Liver (tissue), 7 donors: ENCODE measurements at regions not wholly inside any gene's neighbourhood (a gene's known extent, or its start where the extent isn't known, plus 50 kb on each side); places are given as distances from the start of the nearest gene placed in this dataset.

Source experiments
- DNase-seq: peaks from one replicate; pipeline ENCODE4 v3.0.0-alpha.2; 2017; ENCODE audit warnings: low spot score
- H3K27ac ChIP-seq, 2 donors: one replicate each; pipeline ENCODE4 v1.7.0; 2013; ENCODE audit warnings: inconsistent platforms in 2 of 2, low read length in 2 of 2, control low read depth in 1 of 2, low read depth in 1 of 2, mild to moderate bottlenecking in 1 of 2
- H3K27me3 ChIP-seq, 4 donors: one replicate each; pipeline versions ENCODE4 v1.6.1 to v1.7.0; 2013; ENCODE audit warnings: low read length in 3 of 4, inconsistent platforms in 1 of 4, mild to moderate bottlenecking in 1 of 4, moderate library complexity in 1 of 4; ENCODE audit not compliant: control insufficient read depth in 4 of 4, insufficient read depth in 4 of 4
- H3K36me3 ChIP-seq, 4 donors: one replicate each; pipeline versions ENCODE4 v1.6.1 to v1.7.0; 2013; ENCODE audit warnings: low read length in 3 of 4, mild to moderate bottlenecking in 3 of 4, low read depth in 1 of 4, moderate library complexity in 1 of 4; ENCODE audit not compliant: control insufficient read depth in 4 of 4, insufficient read depth in 3 of 4
- H3K4me1 ChIP-seq, 4 donors: one replicate each; pipeline versions ENCODE4 v1.6.1 to v1.7.0; 2013; ENCODE audit warnings: low read length in 3 of 4, mild to moderate bottlenecking in 3 of 4, moderate library complexity in 1 of 4; ENCODE audit not compliant: control insufficient read depth in 4 of 4, insufficient read depth in 4 of 4
- H3K4me3 ChIP-seq, 3 donors: one replicate each; pipeline versions ENCODE4 v1.6.1 to v1.7.0; 2013; ENCODE audit warnings: low read length in 3 of 3, control low read depth in 1 of 3, low read depth in 1 of 3, mild to moderate bottlenecking in 1 of 3
- H3K9ac ChIP-seq, 2 donors: one replicate each; pipeline ENCODE4 v1.7.0; 2013; ENCODE audit warnings: low read length in 2 of 2, mild to moderate bottlenecking in 2 of 2, moderate library complexity in 2 of 2, control low read depth in 1 of 2, low read depth in 1 of 2
- H3K9me3 ChIP-seq, 4 donors: one replicate each; pipeline versions ENCODE4 v1.6.1 to v1.7.0; 2013; ENCODE audit warnings: low read length in 3 of 4; ENCODE audit not compliant: control insufficient read depth in 4 of 4
- EGR1 ChIP-seq, 2 donors: IDR thresholded peaks; 2 replicates each; pipeline ENCODE4 v1.6.1; 2016 to 2018; ENCODE audit warnings: antibody characterized with exemption in 2 of 2, low read depth in 2 of 2
- FOXA1 ChIP-seq: IDR thresholded peaks from 2 replicates; pipeline ENCODE4 v1.6.1; 2016; ENCODE audit warnings: antibody characterized with exemption
- FOXA2 ChIP-seq: IDR thresholded peaks from 2 replicates; pipeline ENCODE4 v1.6.1; 2016; ENCODE audit warnings: antibody characterized with exemption
- GABPA ChIP-seq, 2 donors: IDR thresholded peaks in 1 of 2; conservative IDR thresholded peaks in 1 of 2; 2 replicates each; pipeline ENCODE4 v1.6.1; 2016; ENCODE audit warnings: antibody characterized with exemption in 2 of 2, mild to moderate bottlenecking in 1 of 2, moderate library complexity in 1 of 2
- HNF4A ChIP-seq, 2 donors: conservative IDR thresholded peaks; 2 replicates each; pipeline ENCODE4 v1.6.1; 2016; ENCODE audit warnings: antibody characterized with exemption in 2 of 2, mild to moderate bottlenecking in 2 of 2
- HNF4G ChIP-seq: IDR thresholded peaks from 2 replicates; pipeline ENCODE4 v1.6.1; 2016; ENCODE audit warnings: antibody characterized with exemption
- JUND ChIP-seq, 2 donors: IDR thresholded peaks; 2 replicates each; pipeline ENCODE4 v1.6.1; 2016; ENCODE audit warnings: antibody characterized with exemption in 2 of 2
- NR2F2 ChIP-seq: IDR thresholded peaks from 2 replicates; pipeline ENCODE4 v1.6.1; 2016; ENCODE audit warnings: antibody characterized with exemption
- RAD21 ChIP-seq, 2 donors: IDR thresholded peaks; 2 replicates each; pipeline ENCODE4 v1.6.1; 2016; ENCODE audit warnings: antibody characterized with exemption in 2 of 2, mild to moderate bottlenecking in 2 of 2
- RXRA ChIP-seq, 2 donors: IDR thresholded peaks; 2 replicates each; pipeline ENCODE4 v1.6.1; 2017 to 2018; ENCODE audit warnings: antibody characterized with exemption in 2 of 2, mild to moderate bottlenecking in 1 of 2
- SP1 ChIP-seq: IDR thresholded peaks from 2 replicates; pipeline ENCODE4 v1.6.1; 2018; ENCODE audit warnings: antibody characterized with exemption, mild to moderate bottlenecking
- TAF1 ChIP-seq: conservative IDR thresholded peaks from 2 replicates; pipeline ENCODE4 v1.6.1; 2016; ENCODE audit warnings: antibody characterized with exemption, mild to moderate bottlenecking
- YY1 ChIP-seq: IDR thresholded peaks from 2 replicates; pipeline ENCODE4 v1.6.1; 2016; ENCODE audit warnings: antibody characterized with exemption, mild to moderate bottlenecking
- WGBS: extraction: QIAGEN DNeasy Blood & Tissue Kit; methylation state at CpG from one replicate; pipeline ENCODE4 v1.1.7; 2013; 5-methylcytosine and 5-hydroxymethylcytosine counted together
- TF ChIP-seq, protein P1 (sequence below): IDR thresholded peaks from 2 replicates; pipeline ENCODE4 v1.6.1; 2016; ENCODE audit warnings: antibody characterized with exemption, mild to moderate bottlenecking
- TF ChIP-seq, protein P2 (sequence below): IDR thresholded peaks from 2 replicates; pipeline ENCODE4 v1.6.1; 2016; ENCODE audit warnings: antibody characterized with exemption
- TF ChIP-seq, protein P3 (sequence below): IDR thresholded peaks from 2 replicates; pipeline ENCODE4 v1.6.1; 2016; ENCODE audit warnings: antibody characterized with exemption
- TF ChIP-seq, protein P4 (sequence below): IDR thresholded peaks from 2 replicates; pipeline ENCODE4 v1.6.1; 2016; ENCODE audit warnings: antibody characterized with exemption
- donor health status: healthy.
- donor health status: healthy.
- donor health status: healthy.
- donor health status: healthy.

DNA sequence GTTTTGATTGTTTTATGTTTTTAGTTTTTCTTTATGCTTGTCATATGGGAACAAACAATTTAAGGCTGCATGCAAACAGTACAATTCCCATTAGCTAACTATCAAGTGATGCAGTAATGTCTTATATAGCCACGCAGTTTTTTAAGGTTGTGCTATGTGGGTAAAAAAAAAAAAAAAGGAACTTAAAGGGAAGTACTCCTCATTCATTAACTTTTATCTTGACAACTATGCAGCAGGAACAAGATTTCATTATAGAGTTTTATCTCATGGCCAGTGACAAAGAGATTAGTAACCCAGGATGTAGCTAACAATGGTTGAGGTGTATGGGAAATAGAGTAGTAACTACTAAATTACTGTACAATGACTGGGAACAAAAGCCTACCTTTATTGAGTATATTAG lies 1008.2 kb upstream of the CDH9 start:
- Histone ChIP-seq H3K27ac (no peak overlapping the region), H3K4me1 (no peaks in the 10 kb centered on the region), H3K36me3 (no peaks in the 10 kb centered on the region), H3K4me3 (no peak overlapping the region), H3K9me3 (no peaks in the 10 kb centered on the region), H3K9ac (no peak overlapping the region), H3K27me3 (no peaks in the 10 kb centered on the region)
- TF ChIP-seq, protein P1, sequence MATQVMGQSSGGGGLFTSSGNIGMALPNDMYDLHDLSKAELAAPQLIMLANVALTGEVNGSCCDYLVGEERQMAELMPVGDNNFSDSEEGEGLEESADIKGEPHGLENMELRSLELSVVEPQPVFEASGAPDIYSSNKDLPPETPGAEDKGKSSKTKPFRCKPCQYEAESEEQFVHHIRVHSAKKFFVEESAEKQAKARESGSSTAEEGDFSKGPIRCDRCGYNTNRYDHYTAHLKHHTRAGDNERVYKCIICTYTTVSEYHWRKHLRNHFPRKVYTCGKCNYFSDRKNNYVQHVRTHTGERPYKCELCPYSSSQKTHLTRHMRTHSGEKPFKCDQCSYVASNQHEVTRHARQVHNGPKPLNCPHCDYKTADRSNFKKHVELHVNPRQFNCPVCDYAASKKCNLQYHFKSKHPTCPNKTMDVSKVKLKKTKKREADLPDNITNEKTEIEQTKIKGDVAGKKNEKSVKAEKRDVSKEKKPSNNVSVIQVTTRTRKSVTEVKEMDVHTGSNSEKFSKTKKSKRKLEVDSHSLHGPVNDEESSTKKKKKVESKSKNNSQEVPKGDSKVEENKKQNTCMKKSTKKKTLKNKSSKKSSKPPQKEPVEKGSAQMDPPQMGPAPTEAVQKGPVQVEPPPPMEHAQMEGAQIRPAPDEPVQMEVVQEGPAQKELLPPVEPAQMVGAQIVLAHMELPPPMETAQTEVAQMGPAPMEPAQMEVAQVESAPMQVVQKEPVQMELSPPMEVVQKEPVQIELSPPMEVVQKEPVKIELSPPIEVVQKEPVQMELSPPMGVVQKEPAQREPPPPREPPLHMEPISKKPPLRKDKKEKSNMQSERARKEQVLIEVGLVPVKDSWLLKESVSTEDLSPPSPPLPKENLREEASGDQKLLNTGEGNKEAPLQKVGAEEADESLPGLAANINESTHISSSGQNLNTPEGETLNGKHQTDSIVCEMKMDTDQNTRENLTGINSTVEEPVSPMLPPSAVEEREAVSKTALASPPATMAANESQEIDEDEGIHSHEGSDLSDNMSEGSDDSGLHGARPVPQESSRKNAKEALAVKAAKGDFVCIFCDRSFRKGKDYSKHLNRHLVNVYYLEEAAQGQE: no peak
- TF ChIP-seq RXRA (IDR thresholded peaks at IDR 0.05) (no peak), RAD21 (IDR thresholded peaks at IDR 0.05) (no peak), NR2F2 (no peak), FOXA1 (no peak), GABPA (IDR thresholded peaks at IDR 0.05 in 1 of 2, conservative IDR thresholded peaks at IDR 0.05 in 1 of 2) (no peak), TAF1 (no peak), HNF4A (conservative IDR thresholded peaks at IDR 0.05) (no peak), HNF4G (no peak), EGR1 (IDR thresholded peaks at IDR 0.05; ENCODE audit: low read depth in 2 of 2) (no peak)
- TF ChIP-seq, protein P2, sequence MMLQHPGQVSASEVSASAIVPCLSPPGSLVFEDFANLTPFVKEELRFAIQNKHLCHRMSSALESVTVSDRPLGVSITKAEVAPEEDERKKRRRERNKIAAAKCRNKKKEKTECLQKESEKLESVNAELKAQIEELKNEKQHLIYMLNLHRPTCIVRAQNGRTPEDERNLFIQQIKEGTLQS: no peak
- TF ChIP-seq, protein P3, sequence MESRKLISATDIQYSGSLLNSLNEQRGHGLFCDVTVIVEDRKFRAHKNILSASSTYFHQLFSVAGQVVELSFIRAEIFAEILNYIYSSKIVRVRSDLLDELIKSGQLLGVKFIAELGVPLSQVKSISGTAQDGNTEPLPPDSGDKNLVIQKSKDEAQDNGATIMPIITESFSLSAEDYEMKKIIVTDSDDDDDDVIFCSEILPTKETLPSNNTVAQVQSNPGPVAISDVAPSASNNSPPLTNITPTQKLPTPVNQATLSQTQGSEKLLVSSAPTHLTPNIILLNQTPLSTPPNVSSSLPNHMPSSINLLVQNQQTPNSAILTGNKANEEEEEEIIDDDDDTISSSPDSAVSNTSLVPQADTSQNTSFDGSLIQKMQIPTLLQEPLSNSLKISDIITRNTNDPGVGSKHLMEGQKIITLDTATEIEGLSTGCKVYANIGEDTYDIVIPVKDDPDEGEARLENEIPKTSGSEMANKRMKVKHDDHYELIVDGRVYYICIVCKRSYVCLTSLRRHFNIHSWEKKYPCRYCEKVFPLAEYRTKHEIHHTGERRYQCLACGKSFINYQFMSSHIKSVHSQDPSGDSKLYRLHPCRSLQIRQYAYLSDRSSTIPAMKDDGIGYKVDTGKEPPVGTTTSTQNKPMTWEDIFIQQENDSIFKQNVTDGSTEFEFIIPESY: no peak
- 60% methylated on average over 1 of the region's 1 CpG for WGBS
- DNase-seq: no peak

DNA sequence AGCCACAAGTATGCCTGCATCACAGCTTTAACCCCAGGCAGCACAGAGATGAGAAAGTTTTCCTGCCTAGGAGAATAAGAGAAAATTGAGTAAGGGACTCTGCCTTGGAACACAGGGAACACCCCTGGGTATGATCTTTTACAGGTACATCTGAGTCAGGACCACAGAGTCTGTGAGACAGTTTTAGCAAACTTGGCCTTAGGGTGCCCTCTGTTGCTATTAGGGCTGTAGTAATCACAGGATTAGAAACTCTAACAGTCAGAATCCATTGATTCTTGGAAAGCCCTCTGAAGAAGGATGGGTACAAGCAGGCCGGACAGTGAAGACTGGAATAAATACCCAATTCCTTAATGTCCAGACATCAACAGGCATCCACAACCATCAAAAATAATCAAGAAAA lies 989.5 kb upstream of the CDH9 start:
- Histone ChIP-seq H3K27ac (no peak overlapping the region), H3K4me3 (no peak overlapping the region), H3K9me3 (peaks cover 0 to 3% (median 0%) of the 10 kb centered on the region in 4 donors), H3K27me3 (no peaks in the 10 kb centered on the region), H3K4me1 (no peaks in the 10 kb centered on the region), H3K36me3 (no peaks in the 10 kb centered on the region), H3K9ac (no peak overlapping the region)
- 78% methylated on average over 1 of the region's 1 CpG for WGBS
- DNase-seq: no peak
- TF ChIP-seq NR2F2 (no peak), RXRA (IDR thresholded peaks at IDR 0.05) (no peak)

DNA sequence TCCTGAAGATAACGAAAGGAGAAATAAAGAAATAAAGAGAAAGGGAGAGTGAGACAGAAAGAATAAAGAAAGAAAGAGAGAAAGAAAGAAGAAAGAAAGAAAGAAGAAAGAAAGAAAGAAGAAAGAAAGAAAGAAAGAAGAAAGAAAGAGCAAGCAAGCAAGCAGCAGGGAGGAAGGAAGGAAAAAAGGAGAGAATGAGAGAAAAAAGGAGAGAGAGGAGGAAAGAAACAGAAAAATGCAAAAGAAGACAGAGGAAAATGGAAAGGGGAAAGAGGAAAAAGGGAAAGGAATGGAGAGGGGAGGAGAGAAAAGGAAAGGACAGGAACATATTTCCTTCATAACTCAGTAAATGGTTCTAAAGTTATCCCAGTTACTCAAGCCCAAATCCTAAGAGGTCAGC lies 978.8 kb upstream of the CDH9 start:
- Histone ChIP-seq H3K27ac (no peak overlapping the region), H3K4me3 (no peak overlapping the region), H3K27me3 (no peaks in the 10 kb centered on the region), H3K36me3 (no peaks in the 10 kb centered on the region), H3K9ac (no peak overlapping the region), H3K9me3 (peaks cover 5 to 20% (median 16%) of the 10 kb centered on the region in 4 donors), H3K4me1 (no peaks in the 10 kb centered on the region)
- no peak for DNase-seq
- WGBS: 54% methylated on average over 1 of the region's 1 CpG
- TF ChIP-seq SP1 (no peak), JUND (IDR thresholded peaks at IDR 0.05) (no peak), YY1 (no peak), NR2F2 (no peak), EGR1 (IDR thresholded peaks at IDR 0.05; ENCODE audit: low read depth in 2 of 2) (no peak), FOXA2 (no peak), HNF4A (conservative IDR thresholded peaks at IDR 0.05) (no peak), RAD21 (IDR thresholded peaks at IDR 0.05) (no peak)
- TF ChIP-seq, protein P4, sequence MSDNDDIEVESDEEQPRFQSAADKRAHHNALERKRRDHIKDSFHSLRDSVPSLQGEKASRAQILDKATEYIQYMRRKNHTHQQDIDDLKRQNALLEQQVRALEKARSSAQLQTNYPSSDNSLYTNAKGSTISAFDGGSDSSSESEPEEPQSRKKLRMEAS: no peak
- TF ChIP-seq, protein P1: no peak
- TF ChIP-seq, protein P2: no peak
- TF ChIP-seq, protein P3: no peak
